Islet of Langerhans (tissue), 1 donor: ENCODE measurements at regions not wholly inside any gene's neighbourhood (a gene's known extent, or its start where the extent isn't known, plus 50 kb on each side); places are given as distances from the start of the nearest gene placed in this dataset.
"Not testable (repeated sequence)": the region's sequence is repeated elsewhere in the genome, so short reads cannot be mapped to it uniquely, and the experiment has no call there.

ENCODE experiments used
- FAIRE-seq: peaks from one replicate; lab custom pipeline; 2011; peaks lifted over from hg19 to GRCh38; lab: Jason Lieb, UNC

- not testable (repeated sequence) for FAIRE-seq
Observed at GRCh38 chr4:27075603-27076002, 215.0 kb downstream of the STIM2 start.

GRCh38 chr4:27078934-27079455, 218.4 kb downstream of the STIM2 start:
- FAIRE-seq: no peak

- FAIRE-seq: no peak
Observed at GRCh38 chr4:27081675-27082586, 221.3 kb downstream of the STIM2 start.

GRCh38 chr4:27082776-27083175, 222.1 kb downstream of the STIM2 start:
- no peak for FAIRE-seq

GRCh38 chr4:27084685-27085361, 224.2 kb downstream of the STIM2 start:
- no peak for FAIRE-seq

- no peak for FAIRE-seq
Observed at GRCh38 chr4:27085396-27085795, 224.8 kb downstream of the STIM2 start.

GRCh38 chr4:27087306-27088045, 226.8 kb downstream of the STIM2 start:
- no peak for FAIRE-seq

- no peak for FAIRE-seq
Observed at GRCh38 chr4:27088491-27088890, 227.8 kb downstream of the STIM2 start.

GRCh38 chr4:27089186-27089585, 228.5 kb downstream of the STIM2 start:
- FAIRE-seq: no peak

- no peak for FAIRE-seq
Observed at GRCh38 chr4:27090406-27090805, 229.8 kb downstream of the STIM2 start.

- FAIRE-seq: no peak
Observed at GRCh38 chr4:27094224-27094623, 233.6 kb downstream of the STIM2 start.

GRCh38 chr4:27094783-27095182, 234.1 kb downstream of the STIM2 start:
- no peak for FAIRE-seq

- FAIRE-seq: no peak
Observed at GRCh38 chr4:27096142-27096824, 235.6 kb downstream of the STIM2 start.

GRCh38 chr4:27098034-27098433, 237.4 kb downstream of the STIM2 start:
- FAIRE-seq: no peak

- FAIRE-seq: no peak
Observed at GRCh38 chr4:27100713-27101112, 240.1 kb downstream of the STIM2 start.

- FAIRE-seq: no peak
Observed at GRCh38 chr4:27101126-27101525, 240.5 kb downstream of the STIM2 start.

- FAIRE-seq: no peak
Observed at GRCh38 chr4:27101561-27101960, 240.9 kb downstream of the STIM2 start.

- FAIRE-seq: no peak
Observed at GRCh38 chr4:27111627-27112026, 251.0 kb downstream of the STIM2 start.

- FAIRE-seq: no peak
Observed at GRCh38 chr4:27112587-27112986, 251.9 kb downstream of the STIM2 start.

GRCh38 chr4:27115221-27115620, 254.6 kb downstream of the STIM2 start:
- no peak for FAIRE-seq

GRCh38 chr4:27117453-27117852, 256.8 kb downstream of the STIM2 start:
- FAIRE-seq: no peak

- FAIRE-seq: no peak
Observed at GRCh38 chr4:27119239-27119638, 258.6 kb downstream of the STIM2 start.
